ENCODE measurements at regions not wholly inside any gene's neighbourhood (a gene's known extent, or its start where the extent isn't known, plus 50 kb on each side); places are given as distances from the start of the nearest gene placed in this dataset.

- no peak for DNase-seq
These were observed 280.7 kb upstream of the SALL3 start for GRCh38 chr18:78698914-78699313.

DNA sequence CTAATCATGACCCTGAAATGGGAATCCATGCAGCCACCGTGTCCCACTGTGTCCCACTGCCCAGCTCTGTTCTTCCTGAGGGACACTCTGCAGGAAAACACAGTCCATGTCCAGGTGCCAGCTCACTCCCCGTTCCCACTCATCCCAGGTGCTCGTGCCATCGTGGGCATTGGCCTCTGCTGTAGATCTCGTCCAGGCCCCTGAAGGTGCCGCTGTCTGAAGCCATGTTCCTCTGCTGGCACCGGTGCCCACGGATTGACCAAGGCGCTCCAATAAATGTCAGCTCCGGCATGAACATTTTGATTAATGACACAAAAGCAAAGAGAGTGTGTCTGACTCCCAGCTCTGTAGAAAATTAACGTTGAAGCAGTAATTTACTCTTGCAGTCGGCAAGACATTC is 280.1 kb upstream of the SALL3 start:
- no peak for DNase-seq

DNA sequence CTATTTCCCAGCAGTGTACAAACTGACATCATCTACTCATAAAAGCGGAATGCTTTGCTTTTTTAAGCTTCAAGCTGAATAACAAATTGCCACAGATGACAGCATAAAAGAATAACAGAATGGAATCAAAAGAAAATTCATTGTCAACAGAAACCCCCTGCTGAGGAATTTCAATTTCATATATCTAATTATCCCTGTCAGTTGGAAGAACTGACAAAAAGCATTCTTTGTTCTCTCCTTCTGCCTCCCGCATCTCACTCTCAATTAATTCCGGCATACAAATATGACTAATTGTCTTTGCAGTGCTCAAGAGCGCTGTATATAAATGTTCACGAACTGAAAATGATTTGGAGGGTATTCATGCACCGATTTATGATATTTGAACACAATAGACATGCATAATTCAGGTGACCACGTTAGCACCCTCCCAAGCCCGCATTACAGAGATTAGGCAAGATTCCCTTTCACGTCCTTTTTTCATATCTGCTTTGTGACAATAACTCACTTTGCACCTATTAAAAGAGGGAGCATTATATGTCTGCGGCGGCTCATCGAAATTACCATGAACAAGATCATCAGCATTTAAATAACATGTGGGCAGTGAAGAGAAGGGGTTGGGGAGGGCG is 277.7 kb upstream of the SALL3 start:
- no peak for DNase-seq

GRCh38 chr18:78703291-78703690 is 276.3 kb upstream of the SALL3 start:
- DNase-seq, result no peak

DNA sequence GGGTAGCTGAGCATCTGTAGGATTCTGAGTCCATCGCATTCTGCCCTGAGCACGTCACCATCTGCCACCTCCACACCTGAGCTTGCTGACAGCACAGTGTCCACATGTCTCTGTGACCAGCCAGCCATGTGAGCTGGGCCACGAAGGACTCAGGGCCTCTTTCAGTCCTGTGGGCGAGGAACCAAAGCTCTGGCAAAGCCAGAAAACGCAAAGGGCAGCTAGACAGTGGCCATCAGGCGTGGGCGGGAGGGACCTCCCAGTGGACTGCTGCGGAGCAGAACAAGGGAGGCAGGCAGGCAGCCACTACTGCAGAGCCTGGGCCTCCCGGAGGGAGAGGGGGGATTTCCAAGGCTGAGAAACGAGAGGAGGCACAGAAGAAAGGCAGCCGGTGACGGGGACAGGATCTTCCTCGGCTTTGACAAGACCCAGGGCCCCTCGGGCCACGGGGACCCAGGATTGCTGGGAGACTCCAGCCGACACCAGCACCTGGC is 274.6 kb upstream of the SALL3 start:
- no peak for DNase-seq

GRCh38 chr18:78709261-78709809 is 270.3 kb upstream of the SALL3 start:
- DNase-seq, result no peak

DNA sequence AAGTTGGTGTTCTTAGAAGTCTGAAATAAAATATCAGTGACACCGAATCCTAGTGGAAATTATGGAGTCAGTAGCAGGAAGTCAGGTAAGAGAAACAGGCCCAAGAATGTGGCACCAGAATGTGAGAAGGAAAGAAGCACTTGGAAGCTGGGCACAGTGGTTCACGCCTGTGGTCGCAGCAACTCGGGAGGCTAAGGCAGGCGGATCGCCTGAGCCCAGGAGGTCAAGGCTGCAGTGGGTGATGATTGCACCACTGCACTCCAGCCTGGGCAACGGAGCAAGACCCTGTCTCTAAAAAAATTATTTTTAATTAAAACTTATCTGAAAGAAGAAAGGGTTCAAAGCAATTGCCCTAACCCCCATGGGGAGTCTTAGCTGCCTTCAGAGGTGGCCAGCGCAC is 268.3 kb upstream of the SALL3 start:
- no peak for DNase-seq

GRCh38 chr18:78711971-78712370 is 267.6 kb upstream of the SALL3 start:
- DNase-seq, result no peak

GRCh38 chr18:78713069-78713468 is 266.5 kb upstream of the SALL3 start:
- no peak for DNase-seq

GRCh38 chr18:78713726-78714125 is 265.9 kb upstream of the SALL3 start:
- no peak for DNase-seq

DNA sequence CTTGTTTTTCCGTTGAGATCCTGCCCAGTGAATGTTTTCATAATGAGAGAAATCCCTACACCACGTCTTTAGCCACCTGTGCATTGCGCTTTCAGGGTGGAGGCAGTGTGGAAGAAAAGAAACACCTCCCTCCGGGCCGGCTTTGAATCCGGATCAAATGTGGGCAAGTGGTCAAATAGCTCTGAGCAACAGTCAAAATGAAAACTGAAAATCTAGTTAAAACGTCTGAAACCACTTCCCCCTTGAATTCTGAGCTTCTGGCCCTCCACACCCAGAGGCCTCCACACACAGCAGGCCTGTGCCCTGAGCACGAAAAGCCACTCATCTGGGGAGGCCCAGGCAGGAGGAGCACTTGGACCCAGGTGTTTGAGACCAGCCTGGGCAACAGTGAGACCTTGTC is 263.6 kb upstream of the SALL3 start:
- DNase-seq, result no peak

DNA sequence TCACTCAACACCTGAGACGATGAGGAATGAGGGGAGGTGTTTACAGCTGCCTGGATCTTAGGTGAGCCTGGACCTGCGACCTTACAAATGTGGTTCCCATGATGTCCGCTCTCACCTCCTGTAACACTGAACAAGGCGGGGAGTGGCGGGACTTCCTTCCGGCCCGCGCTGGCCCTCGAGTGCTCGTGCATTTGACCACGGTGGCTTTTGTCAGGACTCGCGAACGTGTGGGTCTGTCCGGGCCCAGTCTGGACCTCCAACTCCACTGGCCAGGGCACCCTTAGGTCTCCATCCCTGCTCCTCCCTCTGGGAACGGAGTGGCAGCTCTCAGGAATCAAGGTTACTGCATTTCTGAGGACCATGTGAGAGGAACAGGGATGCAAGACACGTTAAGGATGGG is 263.0 kb upstream of the SALL3 start:
- DNase-seq, result no peak

- DNase-seq, result no peak
These were observed 262.4 kb upstream of the SALL3 start for GRCh38 chr18:78717051-78717765.

DNA sequence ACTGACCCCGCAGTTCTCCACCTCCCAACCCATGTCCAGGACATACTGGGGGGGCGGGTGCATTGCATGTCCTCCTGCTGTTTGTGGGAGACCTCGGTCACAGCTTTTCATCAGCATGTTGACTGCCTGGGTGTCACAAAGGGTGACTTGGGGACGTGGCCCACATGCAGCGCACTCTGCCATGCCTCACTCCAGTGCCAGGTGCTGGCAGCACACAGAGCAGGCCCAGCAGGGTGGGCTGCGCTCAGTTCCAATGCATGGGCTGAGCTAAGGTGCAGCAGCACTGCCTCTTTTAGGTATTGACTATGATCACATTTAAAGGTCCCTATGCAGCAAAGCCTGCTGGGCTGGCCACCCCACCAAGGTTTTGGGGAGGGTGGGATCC is 261.9 kb upstream of the SALL3 start:
- DNase-seq, result no peak

DNA sequence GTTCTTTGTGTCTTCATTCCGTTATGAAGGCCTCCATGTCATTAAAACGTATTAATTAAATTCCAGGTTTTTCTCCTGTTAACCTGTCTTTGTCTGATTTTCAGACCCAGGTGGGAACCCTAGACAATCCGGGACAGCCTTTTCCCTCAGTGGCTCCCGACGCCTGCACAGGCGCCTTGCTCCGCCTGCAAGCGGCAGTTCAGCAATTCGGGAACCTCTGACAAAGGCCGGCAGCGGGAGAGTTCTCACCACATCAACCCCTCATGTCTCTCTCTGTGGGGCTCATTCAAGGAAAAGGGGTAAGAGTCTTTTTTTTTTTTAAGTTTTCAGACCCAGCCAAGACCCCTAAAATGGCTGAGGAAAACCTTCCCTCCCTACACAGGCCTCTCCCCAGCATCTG is 259.8 kb upstream of the SALL3 start:
- DNase-seq, result no peak

DNA sequence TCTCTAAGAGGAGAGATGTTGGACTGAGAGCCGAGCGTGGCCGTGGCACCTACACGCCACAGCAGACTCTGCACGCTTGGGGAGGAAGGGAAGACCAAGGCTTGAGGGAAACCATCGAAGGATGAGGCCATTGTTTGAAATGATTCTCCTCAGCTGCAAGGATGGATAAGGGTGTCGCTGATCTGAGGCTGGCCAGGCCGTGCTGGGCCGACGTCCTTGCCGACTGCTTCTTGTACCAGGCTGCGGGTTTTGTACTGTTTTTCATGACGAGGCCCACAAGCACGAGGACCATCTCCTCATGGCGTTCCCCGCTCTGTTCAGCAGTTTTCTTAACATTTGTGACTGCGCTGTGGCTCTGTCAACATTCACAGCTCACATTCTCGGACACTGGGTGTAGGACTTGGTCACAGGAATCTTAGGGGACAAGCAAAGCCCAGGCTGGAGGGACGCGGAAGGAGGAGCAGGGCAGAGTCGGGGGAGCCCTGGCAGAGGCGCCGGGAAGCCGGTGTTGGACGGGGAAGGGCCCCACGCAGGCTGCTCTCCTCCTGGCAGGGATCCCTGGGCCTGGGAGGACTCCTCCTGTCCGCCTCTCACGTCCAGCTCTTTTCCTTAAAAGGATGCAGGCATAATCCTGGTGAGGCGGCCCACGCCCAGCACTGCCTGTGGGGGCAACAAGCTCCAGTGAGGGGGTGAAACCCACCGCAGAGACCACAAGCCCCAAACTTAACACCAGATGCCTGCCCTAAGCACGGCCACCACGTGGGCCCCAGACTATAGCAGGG is 259.0 kb upstream of the SALL3 start:
- DNase-seq, result no peak

DNA sequence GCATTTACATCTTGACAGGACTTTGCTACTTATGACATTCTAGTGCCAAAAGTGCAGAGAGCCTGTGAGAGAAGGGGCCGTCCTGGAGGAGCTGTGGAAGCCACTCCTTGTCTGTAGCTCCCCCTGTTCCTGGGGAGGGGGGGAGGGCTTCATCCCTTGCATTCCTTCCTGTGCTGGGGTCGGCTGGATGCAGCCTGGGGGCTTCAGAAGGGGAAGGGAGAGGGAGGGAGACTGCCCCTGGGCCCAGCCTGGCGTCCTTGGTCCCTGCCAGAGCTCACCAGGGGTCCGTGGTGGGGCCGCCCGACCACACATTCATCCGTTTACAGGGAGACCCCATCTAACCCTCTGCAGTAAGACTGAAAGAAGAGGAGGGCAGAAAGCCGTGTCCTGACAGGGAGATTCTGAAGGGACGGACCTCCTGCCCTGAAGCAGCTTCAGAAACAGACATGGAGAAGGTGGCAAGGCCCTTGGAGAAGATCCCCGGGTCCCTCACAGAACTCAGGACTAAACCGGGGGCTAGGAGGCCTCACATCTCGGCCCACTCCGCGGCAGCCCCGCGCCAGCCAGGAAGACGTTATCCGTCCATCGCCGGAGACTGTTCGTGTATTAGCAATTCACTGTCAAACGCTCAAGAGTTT is 258.3 kb upstream of the SALL3 start:
- no peak for DNase-seq

DNA sequence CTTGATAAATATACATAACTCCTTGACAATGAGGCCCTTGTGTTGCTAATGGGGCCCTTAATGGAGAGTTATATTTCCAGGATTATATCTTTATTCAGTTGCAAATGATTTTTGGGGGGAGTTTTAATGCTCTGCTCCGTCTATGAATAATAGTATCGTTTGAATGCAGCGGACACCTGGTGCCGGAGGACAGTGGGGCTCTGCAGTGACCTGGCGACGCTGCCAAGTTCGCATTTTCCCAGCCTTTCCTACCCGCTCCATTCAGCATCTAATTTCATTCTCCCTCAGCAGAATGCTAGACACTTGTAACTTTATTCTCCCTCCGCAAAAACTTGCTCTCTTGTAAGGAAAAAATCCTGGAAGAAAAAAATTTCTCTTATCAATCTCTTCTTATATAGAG is 257.6 kb upstream of the SALL3 start:
- DNase-seq, result no peak

- DNase-seq, result no peak
These were observed 257.2 kb upstream of the SALL3 start for GRCh38 chr18:78722386-78722785.

GRCh38 chr18:78722929-78723710 is 256.5 kb upstream of the SALL3 start:
- DNase-seq, result no peak

- DNase-seq, result no peak
These were observed 255.3 kb upstream of the SALL3 start for GRCh38 chr18:78724214-78724914.

DNA sequence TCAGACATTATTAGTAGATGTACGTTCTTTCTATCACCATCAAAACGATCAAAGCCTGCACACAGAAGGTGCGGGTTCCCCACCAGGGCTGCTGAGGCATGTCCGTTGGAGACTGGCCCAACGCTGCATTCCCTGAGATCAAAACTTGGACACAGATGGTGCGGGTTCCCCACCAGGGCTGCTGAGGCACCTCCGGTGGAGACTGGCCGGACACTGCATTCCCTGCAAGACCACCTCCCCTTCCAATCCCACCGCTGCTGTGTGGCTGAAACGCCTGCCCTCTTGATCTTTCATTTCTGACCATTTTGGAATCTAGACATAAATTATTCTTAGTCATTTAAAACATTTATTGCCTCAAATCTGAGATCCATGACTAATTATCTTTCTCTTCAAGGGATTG is 254.2 kb upstream of the SALL3 start:
- DNase-seq, result peak; percentile 45

All from activated CD8-positive, alpha-beta memory T cell treated with anti-CD3 and anti-CD28 coated beads for 24 hours (primary cell).